Stomach (tissue), 8 donors: ENCODE measurements at regions not wholly inside any gene's neighbourhood (a gene's known extent, or its start where the extent isn't known, plus 50 kb on each side); places are given as distances from the start of the nearest gene placed in this dataset.

ENCODE experiments used
- DNase-seq, 2 donors: peaks; one replicate each; pipeline versions ENCODE4 v3.0.0 to v3.0.0-alpha.2; 2013 to 2019
- H3K27ac ChIP-seq, 5 donors: fragments of 200-600 bp in 4 of 5; sonication (generic) in 4 of 5; one replicate each; pipeline ENCODE4 v1.5.1; 2013 to 2019; ENCODE audit warnings: mild to moderate bottlenecking in 1 of 5, moderate library complexity in 1 of 5
- H3K27me3 ChIP-seq, 3 donors: fragments of 200-600 bp; sonication (generic); one replicate each; pipeline ENCODE4 v1.5.1; 2017 to 2019; ENCODE audit warnings: mixed run types in 1 of 3
- H3K36me3 ChIP-seq, 4 donors: fragments of 200-600 bp; sonication (generic); 1 replicate in 3 of 4; 2 replicates in 1 of 4; pipeline ENCODE4 v1.5.1; 2016 to 2019
- H3K4me1 ChIP-seq, 4 donors: fragments of 200-600 bp; sonication (generic); one replicate each; pipeline ENCODE4 v1.5.1; 2016 to 2019
- H3K4me3 ChIP-seq, 4 donors: fragments of 200-600 bp; sonication (generic) in 3 of 4; one replicate each; pipeline ENCODE4 v1.5.1; 2016 to 2019; ENCODE audit warnings: mild to moderate bottlenecking in 1 of 4
- H3K9me3 ChIP-seq, 4 donors: fragments of 200-600 bp; sonication (generic); one replicate each; pipeline ENCODE4 v1.5.1; 2016 to 2019
- CTCF ChIP-seq, 7 experiments: fragments of 450-650 bp in 4 of 7; fragments of 200-600 bp in 3 of 7; sonication (generic) in 3 of 7; IDR thresholded peaks; one replicate each; pipeline ENCODE4 v1.5.1; 2016 to 2019; ENCODE audit warnings: antibody characterized with exemption in 7 of 7, control low read depth in 2 of 7, mild to moderate bottlenecking in 1 of 7
- EP300 ChIP-seq: sonication (generic); formaldehyde crosslinking; IDR thresholded peaks from one replicate; pipeline ENCODE4 v1.6.1; 2017; ENCODE audit warnings: antibody characterized with exemption
- POLR2A ChIP-seq, 4 donors: fragments of 450-650 bp; IDR thresholded peaks; one replicate each; pipeline ENCODE4 v1.6.1; 2016; ENCODE audit warnings: antibody characterized with exemption in 4 of 4, control low read depth in 2 of 4, mild to moderate bottlenecking in 1 of 4, moderate library complexity in 1 of 4
- POLR2AphosphoS5 ChIP-seq, 3 donors: sonication (generic); formaldehyde crosslinking; IDR thresholded peaks; one replicate each; pipeline ENCODE4 v1.6.1; 2016; ENCODE audit warnings: antibody characterized with exemption in 3 of 3
- WGBS, 5 donors: extraction: QIAGEN DNeasy Blood & Tissue Kit in 3 of 5; methylation state at CpG; one replicate each; pipeline versions ENCODE4 v1.1.5 to v1.1.7; 2013 to 2018; 5-methylcytosine and 5-hydroxymethylcytosine counted together
- intact Hi-C: fragments of 100-400 bp; cut with DNase I; formaldehyde crosslinking; loops from one replicate; pipeline ENCODE4 v1.15.1; 2023; ENCODE audit warnings: low total_unique reads
- donor health status: healthy with polysubstance abuse.
- donor health status: Bipolar disorder and iron deficiency.
- donor health status: healthy.

GRCh38 chr12:112602150-112602549 is 183.4 kb downstream of the PTPN11 start:
- no peak overlapping the region for H3K4me3 ChIP-seq
- no peak for TF ChIP-seq POLR2A (IDR thresholded peaks at IDR 0.05)
- no peak for TF ChIP-seq EP300
- no peak for TF ChIP-seq CTCF (IDR thresholded peaks at IDR 0.05)
- no peak for TF ChIP-seq POLR2AphosphoS5 (IDR thresholded peaks at IDR 0.05)
- DNase-seq, result no peak
- H3K27me3 ChIP-seq, result peaks cover 0 to 39% (median 0%) of the 10 kb centered on the region in 3 donors
- H3K27ac ChIP-seq, result no peak overlapping the region
- H3K9me3 ChIP-seq, result no peaks in the 10 kb centered on the region
- H3K36me3 ChIP-seq, result no peaks in the 10 kb centered on the region
- WGBS, 5 donors, result 15 to 29% (median 26%) methylated on average over 3 of the region's 3 CpGs
- intact Hi-C loops, result no loop called here
- no peaks in the 10 kb centered on the region for H3K4me1 ChIP-seq

GRCh38 chr12:112606611-112607365 is 184.8 kb upstream of the RPH3A start:
- H3K4me3 ChIP-seq, result no peak overlapping the region
- H3K27ac ChIP-seq, result no peak overlapping the region
- intact Hi-C loops, result no loop called here
- H3K4me1 ChIP-seq, result no peaks in the 10 kb centered on the region
- TF ChIP-seq EP300 (no peak), POLR2A (IDR thresholded peaks at IDR 0.05) (no peak), CTCF (IDR thresholded peaks at IDR 0.05) (no peak), POLR2AphosphoS5 (IDR thresholded peaks at IDR 0.05) (no peak)
- WGBS, 5 donors, result 60 to 77% (median 75%) methylated on average over 4 of the region's 4 CpGs
- no peak for DNase-seq
- no peaks in the 10 kb centered on the region for H3K9me3 ChIP-seq
- H3K36me3 ChIP-seq, result no peaks in the 10 kb centered on the region
- H3K27me3 ChIP-seq, result peaks cover 0 to 30% (median 0%) of the 10 kb centered on the region in 3 donors

GRCh38 chr12:112607427-112607826 is 184.1 kb upstream of the RPH3A start:
- WGBS, 5 donors, result 65 to 76% (median 70%) methylated on average over 3 of the region's 3 CpGs
- intact Hi-C loops, result no loop called here
- no peak overlapping the region for H3K27ac ChIP-seq

GRCh38 chr12:112611908-112612307 is 179.6 kb upstream of the RPH3A start:
- H3K36me3 ChIP-seq, result no peaks in the 10 kb centered on the region
- intact Hi-C loops, result no loop called here
- WGBS, 5 donors, result 78 to 87% (median 85%) methylated on average over 7 of the region's 7 CpGs

More at GRCh38 chr12:112607427-112607826, 184.1 kb upstream of the RPH3A start:
- DNase-seq, result no peak
- H3K4me1 ChIP-seq, result no peaks in the 10 kb centered on the region
- H3K4me3 ChIP-seq, result no peak overlapping the region
- no peak for TF ChIP-seq CTCF (IDR thresholded peaks at IDR 0.05)
- no peak for TF ChIP-seq EP300
- TF ChIP-seq POLR2AphosphoS5 (IDR thresholded peaks at IDR 0.05), result no peak
- no peak for TF ChIP-seq POLR2A (IDR thresholded peaks at IDR 0.05)
- H3K27me3 ChIP-seq, result peaks cover 0 to 23% (median 0%) of the 10 kb centered on the region in 3 donors
- no peaks in the 10 kb centered on the region for H3K9me3 ChIP-seq
- no peaks in the 10 kb centered on the region for H3K36me3 ChIP-seq

More at GRCh38 chr12:112611908-112612307, 179.6 kb upstream of the RPH3A start:
- H3K9me3 ChIP-seq, result no peaks in the 10 kb centered on the region
- no peak overlapping the region for H3K27ac ChIP-seq
- peaks cover 0 to 46% (median 0%) of the 10 kb centered on the region in 3 donors for H3K27me3 ChIP-seq
- H3K4me1 ChIP-seq, result no peaks in the 10 kb centered on the region
- H3K4me3 ChIP-seq, result no peak overlapping the region
- DNase-seq, result no peak
- TF ChIP-seq CTCF (IDR thresholded peaks at IDR 0.05), result no peak
